SU-DHL-6 (cell line): ENCODE measurements at regions not wholly inside any gene's neighbourhood (a gene's known extent, or its start where the extent isn't known, plus 50 kb on each side); places are given as distances from the start of the nearest gene placed in this dataset.

Experiments used
- H2AFZ ChIP-seq: fragments of 200-600 bp; sonication (generic); 2 replicates; pipeline ENCODE4 v1.6.1; 2014; ENCODE audit warnings: low read depth, mild to moderate bottlenecking, moderate library complexity, mixed read lengths, antibody characterized with exemption, low read length; ENCODE audit not compliant: severe bottlenecking
- H3F3A ChIP-seq: fragments of 200-600 bp; shearing (Covaris generic); 2 replicates; pipeline ENCODE4 v1.6.0; 2016; ENCODE audit warnings: antibody characterized with exemption, mild to moderate bottlenecking; ENCODE audit not compliant: insufficient read depth
- H3K27ac ChIP-seq: fragments of 200-600 bp; sonication (generic); 2 replicates; pipeline ENCODE4 v1.5.1; 2016; ENCODE audit warnings: low read depth, mild to moderate bottlenecking, low read length, moderate library complexity, mixed read lengths
- H3K27me3 ChIP-seq: fragments of 200-600 bp; sonication (generic), shearing (Covaris generic); 2 replicates; pipeline ENCODE4 v1.6.0; 2014; ENCODE audit warnings: mild to moderate bottlenecking, low read length
- H3K36me3 ChIP-seq: fragments of 200-600 bp; sonication (generic); 2 replicates; pipeline ENCODE4 v1.6.1; 2014; ENCODE audit warnings: mild to moderate bottlenecking, low read length, mixed read lengths
- H3K4me2 ChIP-seq: fragments of 300-600, 200-600 bp; shearing (Covaris generic), sonication (generic); 2 replicates; pipeline ENCODE4 v1.6.0; 2014; ENCODE audit warnings: low read length, low read depth, mild to moderate bottlenecking; ENCODE audit not compliant: poor library complexity, severe bottlenecking
- H3K4me3 ChIP-seq: fragments of 200-600 bp; sonication (generic); 2 replicates; pipeline ENCODE4 v1.5.1; 2014; ENCODE audit warnings: antibody characterized with exemption, low read length, mild to moderate bottlenecking, mixed read lengths; ENCODE audit not compliant: insufficient read depth, poor library complexity, severe bottlenecking
- H3K79me2 ChIP-seq: fragments of 200-600 bp; sonication (generic); 2 replicates; pipeline ENCODE4 v1.6.1; 2014; ENCODE audit warnings: mild to moderate bottlenecking, low read length, moderate library complexity; ENCODE audit not compliant: insufficient read depth
- H3K9ac ChIP-seq: fragments of 200-600 bp; sonication (generic); 2 replicates; pipeline ENCODE4 v1.7.0; 2014; ENCODE audit warnings: mild to moderate bottlenecking, low read length
- H3K9me2 ChIP-seq: fragments of 200-600 bp; sonication (generic); replicated peaks from 2 replicates; pipeline ENCODE4 v1.6.1; 2014; ENCODE audit warnings: low read length; ENCODE audit not compliant: insufficient read depth
- H3K9me3 ChIP-seq: fragments of 200-600 bp; sonication (generic); 2 replicates; pipeline ENCODE4 v1.6.1; 2014; ENCODE audit warnings: low read length, mixed read lengths; ENCODE audit not compliant: insufficient read depth
- H4K20me1 ChIP-seq: fragments of 200-600 bp; sonication (generic); 2 replicates; pipeline ENCODE4 v1.6.1; 2014; ENCODE audit warnings: low read depth, mild to moderate bottlenecking, antibody characterized with exemption, low read length, moderate library complexity, mixed read lengths
- EZH2phosphoT487 ChIP-seq: fragments of 200-600 bp; sonication (generic), shearing (Covaris generic); conservative IDR thresholded peaks from 2 replicates; pipeline ENCODE4 v1.6.1; 2018; ENCODE audit warnings: mild to moderate bottlenecking, antibody characterized with exemption, low read length, moderate library complexity, mixed read lengths
- TF ChIP-seq, protein P1 (sequence below): fragments of 200-600 bp; sonication (generic); IDR thresholded peaks from one replicate; pipeline ENCODE4 v1.5.1; 2017; ENCODE audit warnings: antibody characterized with exemption, mild to moderate bottlenecking, low read length, moderate library complexity; ENCODE audit not compliant: insufficient read depth, poor library complexity, severe bottlenecking

DNA sequence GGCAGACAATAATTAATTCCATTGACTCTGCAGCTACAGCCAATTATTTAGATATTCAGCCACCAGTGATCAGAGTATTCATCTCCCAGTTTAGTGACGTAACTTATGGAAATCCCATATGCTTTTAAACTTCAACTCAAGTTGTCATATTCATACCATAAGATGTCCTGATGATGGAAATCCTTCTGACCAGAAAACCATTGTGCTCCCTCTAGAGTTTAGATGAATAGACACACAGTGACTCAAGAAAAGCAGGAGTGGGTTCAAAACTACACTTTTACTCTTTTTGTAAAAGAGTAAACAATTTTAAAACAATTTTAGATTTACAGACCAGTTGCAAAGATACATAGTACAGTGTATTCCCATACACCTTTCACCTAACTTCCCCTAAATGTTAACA is 463.7 kb downstream of the KCNT2 start:
- no peak overlapping the region for H3K27ac ChIP-seq
- no peaks in the 10 kb centered on the region for H3K27me3 ChIP-seq
- no peaks in the 10 kb centered on the region for H3K9me2 ChIP-seq
- no peak for TF ChIP-seq EZH2phosphoT487
- TF ChIP-seq, protein P1, sequence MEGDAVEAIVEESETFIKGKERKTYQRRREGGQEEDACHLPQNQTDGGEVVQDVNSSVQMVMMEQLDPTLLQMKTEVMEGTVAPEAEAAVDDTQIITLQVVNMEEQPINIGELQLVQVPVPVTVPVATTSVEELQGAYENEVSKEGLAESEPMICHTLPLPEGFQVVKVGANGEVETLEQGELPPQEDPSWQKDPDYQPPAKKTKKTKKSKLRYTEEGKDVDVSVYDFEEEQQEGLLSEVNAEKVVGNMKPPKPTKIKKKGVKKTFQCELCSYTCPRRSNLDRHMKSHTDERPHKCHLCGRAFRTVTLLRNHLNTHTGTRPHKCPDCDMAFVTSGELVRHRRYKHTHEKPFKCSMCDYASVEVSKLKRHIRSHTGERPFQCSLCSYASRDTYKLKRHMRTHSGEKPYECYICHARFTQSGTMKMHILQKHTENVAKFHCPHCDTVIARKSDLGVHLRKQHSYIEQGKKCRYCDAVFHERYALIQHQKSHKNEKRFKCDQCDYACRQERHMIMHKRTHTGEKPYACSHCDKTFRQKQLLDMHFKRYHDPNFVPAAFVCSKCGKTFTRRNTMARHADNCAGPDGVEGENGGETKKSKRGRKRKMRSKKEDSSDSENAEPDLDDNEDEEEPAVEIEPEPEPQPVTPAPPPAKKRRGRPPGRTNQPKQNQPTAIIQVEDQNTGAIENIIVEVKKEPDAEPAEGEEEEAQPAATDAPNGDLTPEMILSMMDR: no peak
- no peaks in the 10 kb centered on the region for H3K36me3 ChIP-seq
- no peak overlapping the region for H3K9ac ChIP-seq
- H2AFZ ChIP-seq: no peak overlapping the region
- H4K20me1 ChIP-seq: no peaks in the 10 kb centered on the region
- no peaks in the 10 kb centered on the region for H3K9me3 ChIP-seq
- no peak overlapping the region for H3K4me3 ChIP-seq
- no peaks in the 10 kb centered on the region for H3F3A ChIP-seq
- H3K4me2 ChIP-seq: no peak overlapping the region
- no peaks in the 10 kb centered on the region for H3K79me2 ChIP-seq

DNA sequence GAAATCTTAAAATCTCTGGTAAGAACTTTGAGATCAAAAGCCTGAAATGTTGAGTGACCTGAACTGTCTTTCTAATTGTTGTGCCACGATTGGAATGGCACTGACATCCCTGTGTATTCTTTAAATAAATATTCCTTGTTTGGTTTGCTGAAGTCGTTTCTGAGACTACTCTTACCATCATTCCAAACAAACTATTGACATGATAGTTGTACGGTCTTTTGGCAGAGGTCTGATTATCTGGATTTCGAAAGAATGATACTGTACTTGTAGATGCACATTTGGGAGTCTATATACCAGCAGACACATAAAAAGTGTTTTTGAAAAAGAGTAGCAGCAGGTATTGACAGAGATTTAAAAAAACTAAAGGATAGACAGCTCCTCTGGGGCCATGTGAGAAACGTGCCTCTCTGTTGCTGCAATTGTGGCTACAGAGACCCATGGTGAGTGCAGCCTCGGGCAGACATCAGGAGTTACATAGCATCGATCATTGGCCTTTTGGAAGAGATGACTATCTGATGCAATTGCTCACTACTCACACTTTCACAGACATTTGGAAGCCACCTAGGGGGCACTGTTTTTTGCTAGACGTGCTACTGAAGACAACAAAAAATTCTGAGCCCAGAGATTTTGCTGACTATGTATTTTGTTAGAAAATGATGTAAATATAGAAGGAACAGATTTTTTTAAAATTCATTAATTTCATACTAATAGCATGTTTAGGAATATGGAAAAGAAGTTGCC is 464.5 kb downstream of the KCNT2 start:
- TF ChIP-seq, protein P1: peak; percentile 20
- no peak for TF ChIP-seq EZH2phosphoT487
- no peaks in the 10 kb centered on the region for H3K79me2 ChIP-seq
- H3F3A ChIP-seq: no peaks in the 10 kb centered on the region
- H3K36me3 ChIP-seq: no peaks in the 10 kb centered on the region
- no peak overlapping the region for H3K4me3 ChIP-seq
- no peak overlapping the region for H3K9ac ChIP-seq
- peak overlapping the region; percentile 68 for H2AFZ ChIP-seq
- H3K9me3 ChIP-seq: no peaks in the 10 kb centered on the region
- H4K20me1 ChIP-seq: no peaks in the 10 kb centered on the region
- H3K4me2 ChIP-seq: no peak overlapping the region
- H3K9me2 ChIP-seq: no peaks in the 10 kb centered on the region
- no peaks in the 10 kb centered on the region for H3K27me3 ChIP-seq
- H3K27ac ChIP-seq: no peak overlapping the region

DNA sequence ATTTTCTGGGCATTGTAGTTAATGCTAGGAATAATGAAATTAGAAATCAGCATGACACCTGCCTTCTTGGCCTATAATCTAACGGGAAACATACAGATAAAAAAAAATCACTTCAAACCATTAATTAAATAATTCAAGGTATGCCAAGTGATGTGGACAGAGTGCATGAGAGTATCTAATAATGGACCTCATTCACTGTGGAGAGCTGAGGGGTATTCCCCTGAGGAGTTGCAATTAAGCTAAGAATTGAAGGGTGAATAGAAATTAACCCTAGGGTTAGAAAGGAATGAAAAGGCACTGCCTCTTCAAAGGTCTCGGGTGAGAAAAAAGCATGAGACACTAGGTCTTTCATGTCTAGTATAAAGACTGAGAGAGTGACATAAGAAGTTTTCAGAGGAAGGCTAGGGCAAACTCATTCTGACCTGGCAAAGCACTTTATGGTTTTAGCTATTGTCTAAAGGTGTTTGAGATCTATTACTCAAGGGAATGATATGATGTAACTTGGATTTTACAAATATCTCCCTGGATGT is 466.1 kb downstream of the KCNT2 start:
- Histone ChIP-seq H2AFZ (no peak overlapping the region), H3K9ac (no peak overlapping the region), H3K9me3 (no peaks in the 10 kb centered on the region), H3K27ac (no peak overlapping the region), H3K27me3 (no peaks in the 10 kb centered on the region), H3K36me3 (no peaks in the 10 kb centered on the region), H3K4me3 (no peak overlapping the region), H3K79me2 (no peaks in the 10 kb centered on the region), H4K20me1 (no peaks in the 10 kb centered on the region), H3F3A (no peaks in the 10 kb centered on the region), H3K9me2 (no peaks in the 10 kb centered on the region), H3K4me2 (no peak overlapping the region)
- TF ChIP-seq EZH2phosphoT487: no peak
- TF ChIP-seq, protein P1: no peak
